ENCODE measurements at regions not wholly inside any gene's neighbourhood (a gene's known extent, or its start where the extent isn't known, plus 50 kb on each side); places are given as distances from the start of the nearest gene placed in this dataset.

DNA sequence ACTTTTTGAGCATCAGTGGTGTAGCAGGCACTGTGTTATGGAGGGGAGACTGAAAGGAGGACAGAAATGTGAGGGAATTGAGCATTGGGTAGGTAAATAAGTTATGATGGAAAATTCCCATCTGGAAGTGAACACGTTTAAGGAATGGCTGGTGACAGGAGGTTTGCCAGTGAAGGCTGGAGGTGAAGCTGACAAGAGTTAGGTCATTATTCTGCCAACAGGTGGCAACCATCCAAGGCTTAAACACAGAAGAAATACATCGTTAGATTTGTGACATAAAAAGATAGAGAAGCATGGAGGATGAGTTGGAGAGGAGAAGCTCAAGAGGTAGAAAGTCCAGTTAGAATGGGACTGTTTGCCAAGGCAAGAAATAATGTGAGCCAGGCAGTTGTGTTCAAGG, 455.3 kb upstream of the SGCD start:
- TF ChIP-seq, protein P1, sequence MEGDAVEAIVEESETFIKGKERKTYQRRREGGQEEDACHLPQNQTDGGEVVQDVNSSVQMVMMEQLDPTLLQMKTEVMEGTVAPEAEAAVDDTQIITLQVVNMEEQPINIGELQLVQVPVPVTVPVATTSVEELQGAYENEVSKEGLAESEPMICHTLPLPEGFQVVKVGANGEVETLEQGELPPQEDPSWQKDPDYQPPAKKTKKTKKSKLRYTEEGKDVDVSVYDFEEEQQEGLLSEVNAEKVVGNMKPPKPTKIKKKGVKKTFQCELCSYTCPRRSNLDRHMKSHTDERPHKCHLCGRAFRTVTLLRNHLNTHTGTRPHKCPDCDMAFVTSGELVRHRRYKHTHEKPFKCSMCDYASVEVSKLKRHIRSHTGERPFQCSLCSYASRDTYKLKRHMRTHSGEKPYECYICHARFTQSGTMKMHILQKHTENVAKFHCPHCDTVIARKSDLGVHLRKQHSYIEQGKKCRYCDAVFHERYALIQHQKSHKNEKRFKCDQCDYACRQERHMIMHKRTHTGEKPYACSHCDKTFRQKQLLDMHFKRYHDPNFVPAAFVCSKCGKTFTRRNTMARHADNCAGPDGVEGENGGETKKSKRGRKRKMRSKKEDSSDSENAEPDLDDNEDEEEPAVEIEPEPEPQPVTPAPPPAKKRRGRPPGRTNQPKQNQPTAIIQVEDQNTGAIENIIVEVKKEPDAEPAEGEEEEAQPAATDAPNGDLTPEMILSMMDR (IDR thresholded peaks at IDR 0.05) = no peak
- TF ChIP-seq, protein P2, sequence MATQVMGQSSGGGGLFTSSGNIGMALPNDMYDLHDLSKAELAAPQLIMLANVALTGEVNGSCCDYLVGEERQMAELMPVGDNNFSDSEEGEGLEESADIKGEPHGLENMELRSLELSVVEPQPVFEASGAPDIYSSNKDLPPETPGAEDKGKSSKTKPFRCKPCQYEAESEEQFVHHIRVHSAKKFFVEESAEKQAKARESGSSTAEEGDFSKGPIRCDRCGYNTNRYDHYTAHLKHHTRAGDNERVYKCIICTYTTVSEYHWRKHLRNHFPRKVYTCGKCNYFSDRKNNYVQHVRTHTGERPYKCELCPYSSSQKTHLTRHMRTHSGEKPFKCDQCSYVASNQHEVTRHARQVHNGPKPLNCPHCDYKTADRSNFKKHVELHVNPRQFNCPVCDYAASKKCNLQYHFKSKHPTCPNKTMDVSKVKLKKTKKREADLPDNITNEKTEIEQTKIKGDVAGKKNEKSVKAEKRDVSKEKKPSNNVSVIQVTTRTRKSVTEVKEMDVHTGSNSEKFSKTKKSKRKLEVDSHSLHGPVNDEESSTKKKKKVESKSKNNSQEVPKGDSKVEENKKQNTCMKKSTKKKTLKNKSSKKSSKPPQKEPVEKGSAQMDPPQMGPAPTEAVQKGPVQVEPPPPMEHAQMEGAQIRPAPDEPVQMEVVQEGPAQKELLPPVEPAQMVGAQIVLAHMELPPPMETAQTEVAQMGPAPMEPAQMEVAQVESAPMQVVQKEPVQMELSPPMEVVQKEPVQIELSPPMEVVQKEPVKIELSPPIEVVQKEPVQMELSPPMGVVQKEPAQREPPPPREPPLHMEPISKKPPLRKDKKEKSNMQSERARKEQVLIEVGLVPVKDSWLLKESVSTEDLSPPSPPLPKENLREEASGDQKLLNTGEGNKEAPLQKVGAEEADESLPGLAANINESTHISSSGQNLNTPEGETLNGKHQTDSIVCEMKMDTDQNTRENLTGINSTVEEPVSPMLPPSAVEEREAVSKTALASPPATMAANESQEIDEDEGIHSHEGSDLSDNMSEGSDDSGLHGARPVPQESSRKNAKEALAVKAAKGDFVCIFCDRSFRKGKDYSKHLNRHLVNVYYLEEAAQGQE (IDR thresholded peaks at IDR 0.05) = no peak
- TF ChIP-seq EP300 (IDR thresholded peaks at IDR 0.05) = no peak
- TF ChIP-seq MYC (IDR thresholded peaks at IDR 0.05; ENCODE audit: borderline replicate concordance, low read length) = no peak
- no peak for TF ChIP-seq ZFP36 (IDR thresholded peaks at IDR 0.05; ENCODE audit: borderline replicate concordance, partially characterized antibody)
- no peak for TF ChIP-seq RFX5 (IDR thresholded peaks at IDR 0.05)
- no peak for TF ChIP-seq CEBPB (IDR thresholded peaks at IDR 0.05)
- no peak for TF ChIP-seq NR3C1 (IDR thresholded peaks at IDR 0.05)
- TF ChIP-seq FOSL2 (IDR thresholded peaks at IDR 0.05) = no peak
- no peak for TF ChIP-seq FOSL2 (CRISPR knock-in tag; IDR thresholded peaks at IDR 0.05)
- TF ChIP-seq ZSCAN20 (CRISPR knock-in tag; IDR thresholded peaks at IDR 0.05) = no peak
- no peak for TF ChIP-seq MAFK (IDR thresholded peaks at IDR 0.05; ENCODE audit: partially characterized antibody)

Measured in A549 (cell line).